MV-4-11 (cell line): ENCODE measurements at regions not wholly inside any gene's neighbourhood (a gene's known extent, or its start where the extent isn't known, plus 50 kb on each side); places are given as distances from the start of the nearest gene placed in this dataset.
"Not testable (repeated sequence)": the region's sequence is repeated elsewhere in the genome, so short reads cannot be mapped to it uniquely, and the experiment has no call there.

Experiments
- DNase-seq: peaks from one replicate; lab custom pipeline; 2025; lab: John Stamatoyannopoulos, UW

DNA sequence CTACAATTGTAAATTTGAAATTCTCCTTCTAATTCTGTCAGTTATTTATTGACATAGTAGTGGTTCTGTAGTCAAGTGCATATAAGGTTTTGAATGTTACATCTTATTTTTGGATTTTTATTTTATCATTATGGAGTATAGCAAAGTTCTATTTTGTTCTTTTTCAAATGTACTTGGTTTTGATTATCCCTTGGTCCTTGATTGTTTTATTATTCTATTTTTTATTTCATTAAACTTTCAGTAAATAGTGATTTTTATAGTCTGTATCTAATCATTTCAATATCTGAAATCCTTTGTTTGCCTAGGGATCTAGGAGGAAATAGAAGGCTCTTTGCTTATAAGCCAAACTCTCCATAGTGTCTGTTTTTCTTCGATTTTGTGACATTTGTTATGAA lies 87.8 kb downstream of the HFE start:
- no peak for DNase-seq

GRCh38 chr6:26175428-26176181 lies 88.4 kb downstream of the HFE start:
- peak; percentile 75 for DNase-seq

GRCh38 chr6:26179675-26180074 lies 92.4 kb downstream of the HFE start:
- no peak for DNase-seq

DNA sequence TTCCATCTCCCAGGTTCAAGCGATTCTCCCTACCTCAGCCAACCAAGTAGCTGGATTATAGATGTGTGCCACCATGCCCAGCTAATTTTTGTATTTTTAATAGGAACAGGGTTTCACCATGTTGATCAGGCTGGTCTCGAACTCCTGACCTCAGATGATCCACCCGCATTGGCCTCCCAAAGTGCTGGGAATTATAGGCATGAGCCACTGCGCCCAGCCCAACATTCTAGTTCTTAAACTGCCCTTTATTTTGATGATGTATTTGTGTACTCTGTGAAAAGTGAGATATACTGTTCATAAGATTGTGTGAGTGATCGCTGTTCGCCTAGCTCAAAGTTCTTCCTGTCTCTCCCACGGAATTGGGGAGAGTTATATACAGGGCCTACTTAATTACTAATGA lies 93.1 kb downstream of the HFE start:
- no peak for DNase-seq

DNA sequence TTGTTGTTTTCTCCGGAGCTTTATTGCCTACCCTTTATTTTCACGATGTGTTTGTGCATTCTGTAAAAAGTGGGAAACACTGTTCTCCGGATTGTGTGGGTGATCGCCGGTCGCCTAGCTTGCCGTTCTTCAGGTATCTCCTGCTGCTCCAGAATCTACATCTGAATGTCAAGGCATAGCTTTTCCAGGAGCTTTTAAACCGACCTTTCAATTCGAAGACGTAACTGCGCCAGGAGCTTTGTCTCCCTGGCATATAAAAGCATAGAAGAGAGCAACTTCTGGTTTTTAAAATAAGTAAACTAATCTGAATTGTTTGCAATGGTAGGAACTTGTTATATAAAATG lies 96.0 kb downstream of the HFE start:
- DNase-seq, result no peak

DNA sequence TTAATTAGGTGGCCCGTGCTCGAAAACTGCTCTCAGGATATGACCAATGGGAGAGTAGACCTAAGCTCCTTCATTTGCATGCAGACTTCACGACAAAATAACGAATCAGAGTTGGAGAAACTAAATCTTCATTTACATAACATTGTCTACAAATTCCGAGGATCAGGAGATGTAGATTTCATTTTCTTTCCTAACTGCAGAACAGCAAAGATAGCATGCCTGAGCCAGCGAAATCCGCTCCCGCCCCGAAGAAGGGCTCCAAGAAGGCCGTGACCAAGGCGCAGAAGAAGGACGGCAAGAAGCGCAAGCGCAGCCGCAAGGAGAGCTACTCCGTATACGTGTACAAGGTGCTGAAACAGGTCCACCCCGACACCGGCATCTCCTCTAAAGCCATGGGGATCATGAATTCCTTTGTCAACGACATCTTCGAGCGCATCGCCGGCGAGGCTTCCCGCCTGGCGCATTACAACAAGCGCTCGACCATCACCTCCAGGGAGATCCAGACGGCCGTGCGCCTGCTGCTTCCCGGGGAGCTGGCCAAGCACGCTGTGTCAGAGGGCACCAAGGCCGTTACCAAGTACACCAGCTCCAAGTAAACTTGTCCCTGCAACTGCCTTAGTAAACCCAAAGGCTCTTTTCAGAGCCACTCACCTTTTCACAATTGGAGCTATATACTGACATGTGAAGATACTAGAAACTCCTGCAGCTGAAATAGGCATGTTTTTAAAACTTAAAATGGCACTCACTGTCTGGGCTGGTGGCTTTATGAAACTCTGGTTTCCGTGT lies 96.5 kb downstream of the HFE start:
- peak; percentile 96 for DNase-seq

DNA sequence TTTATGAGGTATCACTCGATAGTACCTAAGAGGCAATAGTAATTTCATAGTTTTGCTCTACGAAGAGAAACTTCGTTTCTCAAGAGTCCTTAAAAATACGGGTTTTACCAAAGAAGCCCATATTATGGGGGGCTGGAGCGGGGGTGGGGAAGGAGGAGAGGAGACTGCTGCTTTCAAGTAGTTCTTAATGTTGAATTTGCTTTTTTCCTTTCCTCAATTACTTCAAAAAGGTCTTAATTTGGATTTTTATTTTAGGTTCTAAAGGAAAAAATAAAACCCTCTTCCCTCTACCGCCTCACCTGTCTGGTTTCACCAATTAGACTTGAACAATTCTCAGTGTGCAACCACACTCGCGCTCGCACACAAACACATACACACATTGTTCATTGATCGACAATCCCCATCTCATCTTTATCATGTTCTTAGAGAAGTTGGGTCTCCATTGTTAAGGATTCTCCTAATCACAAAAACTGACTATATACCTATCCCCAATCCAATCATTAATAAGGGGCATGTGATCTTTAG lies 97.2 kb downstream of the HFE start:
- DNase-seq, result no peak

- no peak for DNase-seq
These were observed 97.8 kb downstream of the HFE start for GRCh38 chr6:26185004-26185403.

- no peak for DNase-seq
These were observed 98.6 kb downstream of the HFE start for GRCh38 chr6:26185802-26186201.

GRCh38 chr6:26186652-26187051 lies 99.4 kb downstream of the HFE start:
- DNase-seq, result no peak

DNA sequence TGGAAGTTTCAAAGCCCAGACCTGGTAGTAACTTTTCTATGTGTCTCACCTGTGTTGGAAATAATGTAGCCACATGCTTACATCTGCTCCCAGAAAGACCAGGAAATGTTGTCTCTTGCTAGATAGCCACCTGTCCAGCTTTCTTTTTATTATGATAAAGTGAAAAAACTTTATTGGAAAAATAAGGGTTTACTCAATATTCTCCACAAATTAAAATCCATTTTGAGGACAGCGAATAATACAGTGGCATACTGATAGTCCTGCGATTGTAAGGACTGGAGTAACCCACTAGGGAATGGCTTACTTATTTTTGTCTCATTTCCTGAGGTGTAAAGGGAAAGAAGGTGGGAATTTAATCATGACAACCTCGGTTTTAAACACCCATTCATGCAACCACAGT lies 100.1 kb downstream of the HFE start:
- DNase-seq, result no peak

- peak; percentile 82 for DNase-seq
These were observed 100.9 kb downstream of the HFE start for GRCh38 chr6:26187981-26188635.

DNA sequence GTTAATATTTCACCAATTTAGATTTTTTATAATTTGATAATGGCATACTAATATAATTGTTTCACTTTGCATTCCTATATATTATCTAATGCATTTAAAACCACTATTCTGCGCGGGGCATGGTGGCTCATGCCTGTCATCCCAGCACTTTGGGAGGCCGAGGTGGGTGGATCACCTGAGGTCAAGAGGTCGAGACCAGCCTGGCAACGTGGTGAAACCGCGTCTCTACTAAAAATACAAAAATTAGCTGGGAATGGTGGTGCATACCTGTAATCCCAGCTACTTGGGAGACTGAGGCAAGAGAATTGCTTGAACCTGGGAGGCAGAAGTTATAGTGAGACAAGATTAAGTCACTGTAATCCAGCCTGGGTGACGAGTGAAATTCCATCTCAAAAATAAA lies 104.3 kb downstream of the HFE start:
- not testable (repeated sequence) for DNase-seq

- no peak for DNase-seq
These were observed 106.5 kb downstream of the HFE start for GRCh38 chr6:26193467-26194328.

GRCh38 chr6:26194329-26194701 lies 107.1 kb downstream of the HFE start:
- DNase-seq, result no peak

- no peak for DNase-seq
These were observed 107.7 kb downstream of the HFE start for GRCh38 chr6:26194816-26195375.

GRCh38 chr6:26195376-26195923 lies 108.2 kb downstream of the HFE start:
- DNase-seq, result peak; percentile 94

GRCh38 chr6:26195924-26196845 lies 109.0 kb downstream of the HFE start:
- peak; percentile 49 for DNase-seq

- peak; percentile 95 for DNase-seq
These were observed 109.8 kb downstream of the HFE start for GRCh38 chr6:26196846-26197635.

GRCh38 chr6:26197636-26197932 lies 110.4 kb downstream of the HFE start:
- DNase-seq, result no peak
